ENCODE measurements at regions not wholly inside any gene's neighbourhood (a gene's known extent, or its start where the extent isn't known, plus 50 kb on each side); places are given as distances from the start of the nearest gene placed in this dataset.
"Not testable (repeated sequence)": the region's sequence is repeated elsewhere in the genome, so short reads cannot be mapped to it uniquely, and the experiment has no call there.

DNA sequence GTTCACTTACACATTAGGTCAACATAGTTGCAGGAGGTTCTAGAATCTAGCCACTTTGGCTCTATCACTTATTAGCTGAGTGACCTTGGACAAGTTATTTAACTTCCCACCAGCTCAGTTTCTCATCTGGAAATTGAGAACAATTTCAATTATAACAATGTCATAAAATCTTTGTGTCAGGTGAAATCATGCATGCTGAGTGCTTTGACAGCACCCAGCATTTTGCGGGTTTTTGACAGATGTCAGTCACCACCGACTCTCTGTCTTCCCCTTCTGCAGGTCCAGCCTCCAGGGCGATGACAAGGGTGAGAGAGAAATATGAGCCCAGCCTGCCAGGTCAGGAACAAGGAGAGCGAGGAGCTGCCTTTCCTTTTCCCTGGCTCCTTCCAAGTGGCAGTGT, 107.1 kb upstream of the TAS2R1 start:
- Histone ChIP-seq H3K9me3 (no peaks in the 10 kb centered on the region), H3K36me3 (no peaks in the 10 kb centered on the region), H3K4me3 (no peak overlapping the region), H3K4me1 (no peaks in the 10 kb centered on the region), H3K27me3 (no peaks in the 10 kb centered on the region), H3K27ac (no peak overlapping the region)
- DNase-seq (ENCODE audit: low spot score): no peak
- TF ChIP-seq, protein P1, sequence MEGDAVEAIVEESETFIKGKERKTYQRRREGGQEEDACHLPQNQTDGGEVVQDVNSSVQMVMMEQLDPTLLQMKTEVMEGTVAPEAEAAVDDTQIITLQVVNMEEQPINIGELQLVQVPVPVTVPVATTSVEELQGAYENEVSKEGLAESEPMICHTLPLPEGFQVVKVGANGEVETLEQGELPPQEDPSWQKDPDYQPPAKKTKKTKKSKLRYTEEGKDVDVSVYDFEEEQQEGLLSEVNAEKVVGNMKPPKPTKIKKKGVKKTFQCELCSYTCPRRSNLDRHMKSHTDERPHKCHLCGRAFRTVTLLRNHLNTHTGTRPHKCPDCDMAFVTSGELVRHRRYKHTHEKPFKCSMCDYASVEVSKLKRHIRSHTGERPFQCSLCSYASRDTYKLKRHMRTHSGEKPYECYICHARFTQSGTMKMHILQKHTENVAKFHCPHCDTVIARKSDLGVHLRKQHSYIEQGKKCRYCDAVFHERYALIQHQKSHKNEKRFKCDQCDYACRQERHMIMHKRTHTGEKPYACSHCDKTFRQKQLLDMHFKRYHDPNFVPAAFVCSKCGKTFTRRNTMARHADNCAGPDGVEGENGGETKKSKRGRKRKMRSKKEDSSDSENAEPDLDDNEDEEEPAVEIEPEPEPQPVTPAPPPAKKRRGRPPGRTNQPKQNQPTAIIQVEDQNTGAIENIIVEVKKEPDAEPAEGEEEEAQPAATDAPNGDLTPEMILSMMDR (IDR thresholded peaks at IDR 0.05): no peak

DNA sequence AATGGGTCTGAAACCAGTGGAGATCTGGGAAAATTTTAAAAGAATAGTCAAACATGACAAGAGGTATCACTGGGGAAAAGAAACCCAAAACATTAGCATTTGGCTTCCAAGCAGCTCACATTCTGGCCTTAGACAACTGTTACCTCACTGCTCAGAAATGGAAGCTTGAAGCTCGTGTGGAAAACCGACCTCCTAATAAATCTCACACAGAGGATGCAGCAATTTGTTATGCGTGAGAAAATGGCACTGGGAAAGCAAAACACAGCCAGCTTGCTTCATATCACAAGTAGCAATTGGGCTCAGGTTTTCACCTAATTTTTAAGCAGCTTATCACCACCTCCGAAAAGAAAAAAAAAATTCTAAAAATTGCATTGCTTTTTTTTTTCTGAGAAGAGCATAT, 103.3 kb upstream of the TAS2R1 start:
- no peak overlapping the region for H3K27ac ChIP-seq
- H3K4me3 ChIP-seq: no peak overlapping the region
- no peaks in the 10 kb centered on the region for H3K4me1 ChIP-seq
- DNase-seq (ENCODE audit: low spot score): no peak
- no peaks in the 10 kb centered on the region for H3K9me3 ChIP-seq
- TF ChIP-seq, protein P1 (IDR thresholded peaks at IDR 0.05): no peak
- no peaks in the 10 kb centered on the region for H3K36me3 ChIP-seq
- no peaks in the 10 kb centered on the region for H3K27me3 ChIP-seq

DNA sequence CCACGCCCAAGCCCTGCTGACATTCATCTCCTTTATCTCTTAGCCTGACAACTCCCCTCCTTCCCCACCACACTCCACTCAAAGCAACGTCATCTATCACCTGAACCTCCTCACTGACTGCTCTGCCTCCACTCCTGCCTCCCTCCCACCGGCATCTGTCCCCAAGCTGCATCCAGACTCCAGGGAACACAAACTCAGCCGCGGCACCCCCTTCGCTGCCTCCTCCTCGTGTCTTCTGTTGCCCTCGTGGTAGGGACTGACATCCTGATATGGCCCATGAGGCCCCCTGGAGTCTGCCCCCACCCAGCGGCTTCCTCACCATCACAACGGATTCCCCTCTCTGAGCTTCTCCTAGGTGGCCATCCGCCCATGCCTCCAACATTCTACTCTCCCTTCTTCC, 101.0 kb upstream of the TAS2R1 start:
- H3K36me3 ChIP-seq: no peaks in the 10 kb centered on the region
- no peak for DNase-seq (ENCODE audit: low spot score)
- H3K4me1 ChIP-seq: no peaks in the 10 kb centered on the region
- no peak overlapping the region for H3K27ac ChIP-seq
- H3K27me3 ChIP-seq: no peaks in the 10 kb centered on the region
- TF ChIP-seq, protein P1 (IDR thresholded peaks at IDR 0.05): no peak
- no peak overlapping the region for H3K4me3 ChIP-seq
- no peaks in the 10 kb centered on the region for H3K9me3 ChIP-seq

GRCh38 chr5:9728261-9728660, 98.1 kb upstream of the TAS2R1 start:
- H3K9me3 ChIP-seq: no peaks in the 10 kb centered on the region

GRCh38 chr5:9726931-9727330, 96.8 kb upstream of the TAS2R1 start:
- TF ChIP-seq, protein P1 (IDR thresholded peaks at IDR 0.05): no peak
- H3K36me3 ChIP-seq: no peaks in the 10 kb centered on the region

More at GRCh38 chr5:9728261-9728660, 98.1 kb upstream of the TAS2R1 start:
- no peaks in the 10 kb centered on the region for H3K36me3 ChIP-seq
- H3K4me3 ChIP-seq: no peak overlapping the region
- no peaks in the 10 kb centered on the region for H3K27me3 ChIP-seq
- TF ChIP-seq, protein P1 (IDR thresholded peaks at IDR 0.05): no peak
- H3K4me1 ChIP-seq: no peaks in the 10 kb centered on the region
- DNase-seq (ENCODE audit: low spot score): no peak
- no peak overlapping the region for H3K27ac ChIP-seq

GRCh38 chr5:9725265-9725664, 95.1 kb upstream of the TAS2R1 start:
- not testable (repeated sequence) for H3K4me1 ChIP-seq; H3K27me3 ChIP-seq; H3K9me3 ChIP-seq; H3K27ac ChIP-seq; H3K4me3 ChIP-seq; DNase-seq (ENCODE audit: low spot score); H3K36me3 ChIP-seq

More at GRCh38 chr5:9726931-9727330, 96.8 kb upstream of the TAS2R1 start:
- Histone ChIP-seq H3K4me1 (no peaks in the 10 kb centered on the region), H3K27ac (no peak overlapping the region), H3K27me3 (no peaks in the 10 kb centered on the region), H3K4me3 (no peak overlapping the region), H3K9me3 (no peaks in the 10 kb centered on the region)
- no peak for DNase-seq (ENCODE audit: low spot score)

All from right atrium auricular region (tissue), 2 donors.